Chondrocyte (in vitro differentiated cells): ENCODE measurements at regions not wholly inside any gene's neighbourhood (a gene's known extent, or its start where the extent isn't known, plus 50 kb on each side); places are given as distances from the start of the nearest gene placed in this dataset.

Source experiments
- DNase-seq: peaks from one replicate; pipeline ENCODE4 v3.0.0; 2021; ENCODE audit warnings: mixed read lengths, low spot score
- H3K27ac Mint-ChIP-seq: one replicate; pipeline ENCODE4 v1.8.0; 2021; ENCODE audit warnings: mild to moderate bottlenecking, moderate library complexity, mixed read lengths; ENCODE audit not compliant: unreplicated experiment
- H3K27me3 Mint-ChIP-seq: 2 replicates; pipeline ENCODE4 v1.8.0; 2021; ENCODE audit warnings: low read depth, mixed read lengths
- H3K36me3 Mint-ChIP-seq: 2 replicates; pipeline ENCODE4 v1.8.0; 2021; ENCODE audit warnings: low read depth, mixed read lengths
- H3K4me1 Mint-ChIP-seq: 2 replicates; pipeline ENCODE4 v1.8.0; 2021; ENCODE audit warnings: low read depth, mild to moderate bottlenecking, mixed read lengths
- H3K4me3 Mint-ChIP-seq: one replicate; pipeline ENCODE4 v1.8.0; 2021; ENCODE audit warnings: mild to moderate bottlenecking, moderate library complexity, mixed read lengths; ENCODE audit not compliant: unreplicated experiment
- H3K9me3 Mint-ChIP-seq: 2 replicates; pipeline ENCODE4 v1.8.0; 2021; ENCODE audit warnings: low read depth, mixed read lengths
- CTCF ChIP-seq: fragments of 200-600 bp; sonication (generic); IDR thresholded peaks from 2 replicates; pipeline ENCODE4 v1.5.0; 2021; ENCODE audit warnings: antibody characterized with exemption, mild to moderate bottlenecking, moderate library complexity

- Mint-ChIP-seq H3K9me3 (peaks cover 2% of the 10 kb centered on the region), H3K4me1 (peaks cover 19% of the 10 kb centered on the region), H3K4me3 (no peak overlapping the region), H3K27me3 (no peaks in the 10 kb centered on the region), H3K36me3 (no peaks in the 10 kb centered on the region), H3K27ac (no peak overlapping the region)
- no peak for DNase-seq
- TF ChIP-seq CTCF, result no peak
Observed at GRCh38 chr4:100081491-100081890, 108.8 kb downstream of the DDIT4L start.

- no peak for TF ChIP-seq CTCF
- Mint-ChIP-seq H3K27ac (no peak overlapping the region), H3K27me3 (no peaks in the 10 kb centered on the region), H3K36me3 (no peaks in the 10 kb centered on the region), H3K4me1 (peaks cover 21% of the 10 kb centered on the region), H3K4me3 (no peak overlapping the region), H3K9me3 (peaks cover 1% of the 10 kb centered on the region)
- no peak for DNase-seq
Observed at GRCh38 chr4:100079264-100079663, 111.0 kb downstream of the DDIT4L start.

DNA sequence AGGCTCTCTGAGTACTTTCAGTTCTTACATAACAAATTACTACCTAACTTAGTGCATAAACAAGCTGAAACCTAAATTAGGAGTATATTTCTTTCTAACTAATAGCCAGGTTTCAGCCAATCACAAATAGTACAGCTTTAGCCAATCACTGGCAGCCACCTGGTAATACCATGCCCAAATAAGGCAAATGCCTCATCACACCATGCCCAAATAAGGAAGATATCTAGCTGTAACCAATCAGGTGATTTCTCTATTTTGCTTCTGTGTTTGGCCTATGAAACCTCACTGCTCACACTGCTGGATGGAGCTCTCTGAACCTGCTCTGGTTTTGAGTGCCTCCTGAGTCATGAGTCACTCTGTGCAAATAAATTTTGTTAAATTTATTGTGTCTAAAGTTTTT, 113.5 kb downstream of the DDIT4L start:
- TF ChIP-seq CTCF, result no peak

GRCh38 chr4:100075486-100076270, 114.6 kb downstream of the DDIT4L start:
- no peaks in the 10 kb centered on the region for H3K27me3 Mint-ChIP-seq
- no peaks in the 10 kb centered on the region for H3K9me3 Mint-ChIP-seq
- no peak overlapping the region for H3K27ac Mint-ChIP-seq
- no peaks in the 10 kb centered on the region for H3K36me3 Mint-ChIP-seq
- TF ChIP-seq CTCF, result no peak
- DNase-seq, result no peak
- H3K4me1 Mint-ChIP-seq, result peaks cover 11% of the 10 kb centered on the region
- no peak overlapping the region for H3K4me3 Mint-ChIP-seq

More for the DNA sequence above, 113.5 kb downstream of the DDIT4L start:
- Mint-ChIP-seq H3K4me1 (peaks cover 17% of the 10 kb centered on the region), H3K27me3 (no peaks in the 10 kb centered on the region), H3K9me3 (no peaks in the 10 kb centered on the region), H3K36me3 (no peaks in the 10 kb centered on the region), H3K27ac (no peak overlapping the region), H3K4me3 (no peak overlapping the region)
- DNase-seq, result no peak

DNA sequence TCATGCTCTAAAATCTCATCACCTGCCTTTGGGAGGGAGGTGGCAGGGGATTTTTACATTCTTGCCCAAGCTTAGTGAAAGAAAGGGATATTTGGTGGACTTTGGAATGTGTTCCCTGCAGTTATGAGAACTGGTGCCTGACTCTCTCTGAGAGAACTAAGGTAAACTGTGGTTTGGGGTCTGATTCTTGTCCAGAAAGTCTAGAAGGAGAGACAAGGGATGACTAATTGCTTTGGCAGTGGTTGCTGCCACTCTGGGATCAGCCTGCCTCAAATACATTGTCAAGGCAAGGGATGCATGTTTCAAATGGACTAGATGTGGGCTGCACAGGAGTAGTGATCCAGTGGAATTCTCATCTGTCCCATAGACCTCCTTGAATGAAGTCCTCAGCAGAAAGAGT, 115.2 kb downstream of the DDIT4L start:
- DNase-seq, result no peak
- H3K4me1 Mint-ChIP-seq, result peaks cover 11% of the 10 kb centered on the region
- H3K4me3 Mint-ChIP-seq, result no peak overlapping the region
- no peaks in the 10 kb centered on the region for H3K36me3 Mint-ChIP-seq
- no peak for TF ChIP-seq CTCF
- H3K9me3 Mint-ChIP-seq, result no peaks in the 10 kb centered on the region
- H3K27me3 Mint-ChIP-seq, result no peaks in the 10 kb centered on the region
- no peak overlapping the region for H3K27ac Mint-ChIP-seq
